GM21390 (cell line): ENCODE measurements at regions not wholly inside any gene's neighbourhood (a gene's known extent, or its start where the extent isn't known, plus 50 kb on each side); places are given as distances from the start of the nearest gene placed in this dataset.

Experiments
- ATAC-seq: cut with Tn5 transposase; IDR thresholded peaks from one replicate; pipeline ENCODE4 v1.9.1; 2021; ENCODE audit not compliant: unreplicated experiment

- no peak for ATAC-seq
These were observed 204.1 kb upstream of the SALL1 start for GRCh38 chr16:51355195-51355594.

- ATAC-seq = no peak
These were observed 202.0 kb upstream of the SALL1 start for GRCh38 chr16:51353055-51353454.

- ATAC-seq = no peak
These were observed 198.6 kb upstream of the SALL1 start for GRCh38 chr16:51349626-51350025.

GRCh38 chr16:51343411-51343810 is 192.3 kb upstream of the SALL1 start:
- ATAC-seq = no peak

GRCh38 chr16:51341204-51341603 is 190.1 kb upstream of the SALL1 start:
- no peak for ATAC-seq

GRCh38 chr16:51337662-51338061 is 186.6 kb upstream of the SALL1 start:
- no peak for ATAC-seq

- no peak for ATAC-seq
These were observed 177.7 kb upstream of the SALL1 start for GRCh38 chr16:51328733-51329132.

GRCh38 chr16:51327001-51327400 is 175.9 kb upstream of the SALL1 start:
- no peak for ATAC-seq

GRCh38 chr16:51326131-51326856 is 175.2 kb upstream of the SALL1 start:
- no peak for ATAC-seq

GRCh38 chr16:51321251-51321650 is 170.2 kb upstream of the SALL1 start:
- no peak for ATAC-seq

GRCh38 chr16:51317575-51317974 is 166.5 kb upstream of the SALL1 start:
- ATAC-seq = no peak

- no peak for ATAC-seq
These were observed 162.1 kb upstream of the SALL1 start for GRCh38 chr16:51313198-51313597.

- ATAC-seq = no peak
These were observed 161.5 kb upstream of the SALL1 start for GRCh38 chr16:51312363-51313150.

- no peak for ATAC-seq
These were observed 159.1 kb upstream of the SALL1 start for GRCh38 chr16:51310159-51310558.

GRCh38 chr16:51306886-51307595 is 156.0 kb upstream of the SALL1 start:
- no peak for ATAC-seq

- ATAC-seq = no peak
These were observed 155.0 kb upstream of the SALL1 start for GRCh38 chr16:51306116-51306515.

GRCh38 chr16:51305337-51305736 is 154.3 kb upstream of the SALL1 start:
- no peak for ATAC-seq

- no peak for ATAC-seq
These were observed 151.0 kb upstream of the SALL1 start for GRCh38 chr16:51302042-51302441.

GRCh38 chr16:51298800-51299199 is 147.7 kb upstream of the SALL1 start:
- ATAC-seq = no peak

- no peak for ATAC-seq
These were observed 139.6 kb upstream of the SALL1 start for GRCh38 chr16:51290442-51291285.

GRCh38 chr16:51289336-51289735 is 138.3 kb upstream of the SALL1 start:
- ATAC-seq = no peak
